A549 (cell line): ENCODE measurements at regions not wholly inside any gene's neighbourhood (a gene's known extent, or its start where the extent isn't known, plus 50 kb on each side); places are given as distances from the start of the nearest gene placed in this dataset.

Source experiments
- FOSB ChIP-seq: fragments of 250-450 bp; sonication (Bioruptor Pico); IDR thresholded peaks from 2 replicates; pipeline ENCODE4 v1.5.0; 2020; ENCODE audit warnings: mild to moderate bottlenecking, moderate library complexity
- POLR2A ChIP-seq: IDR thresholded peaks from 2 replicates; pipeline ENCODE4 v1.6.1; 2012; ENCODE audit warnings: mild to moderate bottlenecking, low read length
- RFX5 ChIP-seq: fragments of 450-650 bp; IDR thresholded peaks from 2 replicates; pipeline ENCODE4 v1.7.1; 2014; ENCODE audit warnings: antibody characterized with exemption, mild to moderate bottlenecking, moderate library complexity
- RNF2 ChIP-seq: fragments of 200-600 bp; sonication (generic); IDR thresholded peaks from 2 replicates; pipeline ENCODE4 v1.6.1; 2016; ENCODE audit warnings: low read depth, mild to moderate bottlenecking, antibody characterized with exemption, moderate library complexity, borderline replicate concordance

- TF ChIP-seq RFX5 (no peak), POLR2A (no peak), FOSB (CRISPR knock-in tag) (no peak), RNF2 (no peak)
Measured at GRCh38 chr16:27730661-27731210, 180.8 kb downstream of the KATNIP start.
